ENCODE measurements at regions not wholly inside any gene's neighbourhood (a gene's known extent, or its start where the extent isn't known, plus 50 kb on each side); places are given as distances from the start of the nearest gene placed in this dataset.

GRCh38 chr13:39263033-39263432 lies 224.8 kb downstream of the NHLRC3 start:
- no peak for TF ChIP-seq EZH2phosphoT487 (IDR thresholded peaks at IDR 0.05; ENCODE audit: insufficient read depth, low read depth)
- TF ChIP-seq EZH2 (IDR thresholded peaks at IDR 0.05; ENCODE audit: insufficient read depth, poor library complexity, severe bottlenecking): no peak
